ENCODE measurements at regions not wholly inside any gene's neighbourhood (a gene's known extent, or its start where the extent isn't known, plus 50 kb on each side); places are given as distances from the start of the nearest gene placed in this dataset.

GRCh38 chr10:106114656-106115186 lies 1049.8 kb downstream of the SORCS1 start:
- TF ChIP-seq, protein P1, sequence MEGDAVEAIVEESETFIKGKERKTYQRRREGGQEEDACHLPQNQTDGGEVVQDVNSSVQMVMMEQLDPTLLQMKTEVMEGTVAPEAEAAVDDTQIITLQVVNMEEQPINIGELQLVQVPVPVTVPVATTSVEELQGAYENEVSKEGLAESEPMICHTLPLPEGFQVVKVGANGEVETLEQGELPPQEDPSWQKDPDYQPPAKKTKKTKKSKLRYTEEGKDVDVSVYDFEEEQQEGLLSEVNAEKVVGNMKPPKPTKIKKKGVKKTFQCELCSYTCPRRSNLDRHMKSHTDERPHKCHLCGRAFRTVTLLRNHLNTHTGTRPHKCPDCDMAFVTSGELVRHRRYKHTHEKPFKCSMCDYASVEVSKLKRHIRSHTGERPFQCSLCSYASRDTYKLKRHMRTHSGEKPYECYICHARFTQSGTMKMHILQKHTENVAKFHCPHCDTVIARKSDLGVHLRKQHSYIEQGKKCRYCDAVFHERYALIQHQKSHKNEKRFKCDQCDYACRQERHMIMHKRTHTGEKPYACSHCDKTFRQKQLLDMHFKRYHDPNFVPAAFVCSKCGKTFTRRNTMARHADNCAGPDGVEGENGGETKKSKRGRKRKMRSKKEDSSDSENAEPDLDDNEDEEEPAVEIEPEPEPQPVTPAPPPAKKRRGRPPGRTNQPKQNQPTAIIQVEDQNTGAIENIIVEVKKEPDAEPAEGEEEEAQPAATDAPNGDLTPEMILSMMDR (conservative IDR thresholded peaks at IDR 0.05; ENCODE audit: low read depth, low read length): no peak
- TF ChIP-seq BHLHE40 (IDR thresholded peaks at IDR 0.05; ENCODE audit: low read depth, low read length) (no peak), SMC3 (IDR thresholded peaks at IDR 0.05; ENCODE audit: low read depth, low read length) (no peak), POLR2A (IDR thresholded peaks at IDR 0.05; ENCODE audit: low read depth, low read length) (no peak), RAD21 (IDR thresholded peaks at IDR 0.05; ENCODE audit: low read length) (no peak), USF2 (IDR thresholded peaks at IDR 0.05; ENCODE audit: low read depth, low read length) (no peak), MAFK (IDR thresholded peaks at IDR 0.05; ENCODE audit: low read depth, low read length) (no peak), FOS (IDR thresholded peaks at IDR 0.05; ENCODE audit: low read depth, low read length) (no peak), RCOR1 (IDR thresholded peaks at IDR 0.05; ENCODE audit: insufficient replicate concordance, low read length) (no peak), CEBPB (IDR thresholded peaks at IDR 0.05; ENCODE audit: low read depth, low read length) (no peak)
- TF ChIP-seq, protein P2, sequence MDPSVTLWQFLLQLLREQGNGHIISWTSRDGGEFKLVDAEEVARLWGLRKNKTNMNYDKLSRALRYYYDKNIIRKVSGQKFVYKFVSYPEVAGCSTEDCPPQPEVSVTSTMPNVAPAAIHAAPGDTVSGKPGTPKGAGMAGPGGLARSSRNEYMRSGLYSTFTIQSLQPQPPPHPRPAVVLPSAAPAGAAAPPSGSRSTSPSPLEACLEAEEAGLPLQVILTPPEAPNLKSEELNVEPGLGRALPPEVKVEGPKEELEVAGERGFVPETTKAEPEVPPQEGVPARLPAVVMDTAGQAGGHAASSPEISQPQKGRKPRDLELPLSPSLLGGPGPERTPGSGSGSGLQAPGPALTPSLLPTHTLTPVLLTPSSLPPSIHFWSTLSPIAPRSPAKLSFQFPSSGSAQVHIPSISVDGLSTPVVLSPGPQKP (IDR thresholded peaks at IDR 0.05; ENCODE audit: borderline replicate concordance, low read depth, low read length): no peak
